MM.1S (cell line): ENCODE measurements at regions not wholly inside any gene's neighbourhood (a gene's known extent, or its start where the extent isn't known, plus 50 kb on each side); places are given as distances from the start of the nearest gene placed in this dataset.

Experiments used
- CTCF ChIP-seq: fragments of 300-600 bp; sonication (generic); IDR thresholded peaks from 2 replicates; pipeline ENCODE4 v1.5.1; 2016; ENCODE audit warnings: antibody characterized with exemption, low read length, mixed read lengths
- EZH2 ChIP-seq: fragments of 300-600 bp; sonication (generic); optimal IDR thresholded peaks from 2 replicates; pipeline ENCODE3; 2017; ENCODE audit warnings: low read depth, mild to moderate bottlenecking, antibody characterized with exemption, low read length, mixed read lengths
- EZH2phosphoT487 ChIP-seq: fragments of 300-600 bp; sonication (generic); IDR thresholded peaks from 2 replicates; pipeline ENCODE4 v1.6.1; 2018; ENCODE audit warnings: antibody characterized with exemption, low read length

GRCh38 chr18:59802031-59802430 lies 97.8 kb upstream of the PMAIP1 start:
- TF ChIP-seq CTCF, result no peak
- no peak for TF ChIP-seq EZH2phosphoT487
- no peak for TF ChIP-seq EZH2
